H9 (cell line): ENCODE measurements at regions not wholly inside any gene's neighbourhood (a gene's known extent, or its start where the extent isn't known, plus 50 kb on each side); places are given as distances from the start of the nearest gene placed in this dataset.

ENCODE experiments used
- DNase-seq: peaks from one replicate; pipeline ENCODE4 v3.0.0-alpha.2; 2017
- H2AFZ ChIP-seq: one replicate; pipeline ENCODE4 v1.6.1; 2013; ENCODE audit warnings: mild to moderate bottlenecking, low read length, control low read depth, moderate library complexity
- H2AK5ac ChIP-seq: 2 replicates; pipeline ENCODE4 v1.6.1; 2013; ENCODE audit warnings: low read length, control low read depth, mixed read lengths; ENCODE audit not compliant: insufficient read length
- H2BK120ac ChIP-seq: one replicate; pipeline ENCODE4 v1.6.1; 2013; ENCODE audit warnings: low read depth, mild to moderate bottlenecking, low read length, control low read depth, inconsistent platforms; ENCODE audit not compliant: poor library complexity, severe bottlenecking
- H2BK12ac ChIP-seq: 2 replicates; pipeline ENCODE4 v1.6.1; 2013; ENCODE audit warnings: low read length, control low read depth, mixed read lengths, low read depth; ENCODE audit not compliant: insufficient read length
- H2BK15ac ChIP-seq: 2 replicates; pipeline ENCODE4 v1.6.1; 2013; ENCODE audit warnings: low read depth, low read length, control low read depth
- H2BK20ac ChIP-seq: one replicate; pipeline ENCODE4 v1.6.1; 2013; ENCODE audit warnings: low read depth, mild to moderate bottlenecking, low read length, control low read depth, inconsistent platforms; ENCODE audit not compliant: poor library complexity, severe bottlenecking
- H2BK5ac ChIP-seq: 2 replicates; pipeline ENCODE4 v1.6.1; 2013; ENCODE audit warnings: low read length, control low read depth, mixed read lengths; ENCODE audit not compliant: insufficient read length
- H3K14ac ChIP-seq: 2 replicates; pipeline ENCODE4 v1.6.1; 2013; ENCODE audit warnings: low read length, control low read depth; ENCODE audit not compliant: insufficient read depth
- H3K18ac ChIP-seq: 2 replicates; pipeline ENCODE4 v1.6.1; 2013; ENCODE audit warnings: low read depth, mild to moderate bottlenecking, mixed read lengths, low read length, control low read depth; ENCODE audit not compliant: insufficient read length
- H3K23ac ChIP-seq: 2 replicates; pipeline ENCODE4 v1.6.1; 2013; ENCODE audit warnings: low read length, control low read depth, mixed read lengths, low read depth; ENCODE audit not compliant: insufficient read length
- H3K23me2 ChIP-seq: 2 replicates; pipeline ENCODE4 v1.6.1; 2013; ENCODE audit warnings: low read depth, mild to moderate bottlenecking, mixed read lengths, low read length, control low read depth; ENCODE audit not compliant: insufficient read length, poor library complexity, severe bottlenecking
- H3K27ac ChIP-seq: 2 replicates; pipeline ENCODE4 v1.5.1; 2013; ENCODE audit warnings: low read length, control low read depth, mixed read lengths, low read depth; ENCODE audit not compliant: insufficient read length
- H3K27me3 ChIP-seq: 2 replicates; pipeline ENCODE4 v1.6.1; 2013; ENCODE audit warnings: low read length, control low read depth, inconsistent platforms; ENCODE audit not compliant: insufficient read depth
- H3K4ac ChIP-seq: 2 replicates; pipeline ENCODE4 v1.6.1; 2013; ENCODE audit warnings: low read depth, mild to moderate bottlenecking, control low read depth, inconsistent platforms, low read length, moderate library complexity
- H3K4me1 ChIP-seq: 2 replicates; pipeline ENCODE4 v1.6.1; 2013; ENCODE audit warnings: low read length, control low read depth, inconsistent platforms; ENCODE audit not compliant: insufficient read depth
- H3K4me2 ChIP-seq: 2 replicates; pipeline ENCODE4 v1.6.1; 2013; ENCODE audit warnings: low read length, control low read depth, mixed read lengths; ENCODE audit not compliant: insufficient read length, insufficient read depth
- H3K56ac ChIP-seq: 2 replicates; pipeline ENCODE4 v1.6.1; 2013; ENCODE audit warnings: low read depth, mild to moderate bottlenecking, mixed read lengths, low read length, control low read depth; ENCODE audit not compliant: insufficient read length
- H3K79me1 ChIP-seq: 2 replicates; pipeline ENCODE4 v1.6.1; 2013; ENCODE audit warnings: low read depth, mild to moderate bottlenecking, moderate library complexity, low read length, control low read depth, inconsistent platforms; ENCODE audit not compliant: insufficient read depth, poor library complexity, severe bottlenecking
- H3K79me2 ChIP-seq: 2 replicates; pipeline ENCODE4 v1.6.1; 2013; ENCODE audit warnings: low read length, control low read depth, inconsistent platforms; ENCODE audit not compliant: insufficient read depth
- H3K9ac ChIP-seq: 2 replicates; pipeline ENCODE4 v1.6.1; 2013; ENCODE audit warnings: low read length, control low read depth, mixed read lengths; ENCODE audit not compliant: insufficient read length; ENCODE audit errors: extremely low read depth
- H3K9me3 ChIP-seq: one replicate; pipeline ENCODE4 v1.6.1; 2013; ENCODE audit warnings: low read depth, low read length, inconsistent platforms; ENCODE audit not compliant: control insufficient read depth
- H3T11ph ChIP-seq: one replicate; pipeline ENCODE4 v1.6.1; 2013; ENCODE audit warnings: mild to moderate bottlenecking, low read length, control low read depth, inconsistent platforms
- H4K20me1 ChIP-seq: one replicate; pipeline ENCODE4 v1.6.1; 2013; ENCODE audit not compliant: control insufficient read depth, insufficient read length, insufficient read depth
- H4K5ac ChIP-seq: 2 replicates; pipeline ENCODE4 v1.6.1; 2013; ENCODE audit warnings: low read depth, mild to moderate bottlenecking, mixed read lengths, low read length, control low read depth; ENCODE audit not compliant: insufficient read length
- H4K8ac ChIP-seq: replicated peaks from 2 replicates; pipeline ENCODE4 v1.6.1; 2013; ENCODE audit warnings: low read length, control low read depth, mixed read lengths, low read depth; ENCODE audit not compliant: insufficient read length
- H4K91ac ChIP-seq: 2 replicates; pipeline ENCODE4 v1.6.1; 2013; ENCODE audit warnings: low read depth, mild to moderate bottlenecking, moderate library complexity, mixed read lengths, low read length, control low read depth; ENCODE audit not compliant: insufficient read length
- H3K27ac Mint-ChIP-seq, 3 experiments: 2 replicates in 2 of 3; 3 replicates in 1 of 3; pipeline ENCODE4 v1.8.0; 2020 to 2021; ENCODE audit warnings: mixed read lengths in 3 of 3, mild to moderate bottlenecking in 1 of 3, moderate library complexity in 1 of 3
- H3K27me3 Mint-ChIP-seq: 2 replicates; pipeline ENCODE4 v1.8.0; 2021; ENCODE audit warnings: low read depth, mild to moderate bottlenecking, moderate library complexity, mixed read lengths
- H3K36me3 Mint-ChIP-seq, 3 experiments: 2 replicates in 2 of 3; 3 replicates in 1 of 3; pipeline ENCODE4 v1.8.0; 2020 to 2021; ENCODE audit warnings: low read depth in 3 of 3, mixed read lengths in 3 of 3; ENCODE audit not compliant: insufficient read depth in 1 of 3
- H3K4me1 Mint-ChIP-seq, 2 experiments: 2 replicates each; pipeline ENCODE4 v1.8.0; 2020; ENCODE audit warnings: mixed read lengths in 2 of 2
- H3K4me3 Mint-ChIP-seq, 2 experiments: 2 replicates in 1 of 2; 3 replicates in 1 of 2; pipeline ENCODE4 v1.8.0; 2020 to 2021; ENCODE audit warnings: mild to moderate bottlenecking in 2 of 2, mixed read lengths in 2 of 2, moderate library complexity in 1 of 2
- H3K9me3 Mint-ChIP-seq, 2 experiments: 2 replicates in 1 of 2; 3 replicates in 1 of 2; pipeline ENCODE4 v1.8.0; 2020; ENCODE audit warnings: mild to moderate bottlenecking in 2 of 2, mixed read lengths in 2 of 2, moderate library complexity in 1 of 2
- CTCF ChIP-seq: fragments of 200-600 bp; sonication (generic); conservative IDR thresholded peaks from 3 replicates; pipeline ENCODE4 v1.8.0; 2021; ENCODE audit warnings: antibody characterized with exemption, mild to moderate bottlenecking
- WGBS: extraction: QIAGEN DNeasy Blood & Tissue Kit; methylation state at CpG from one replicate; pipeline ENCODE4 v1.1.7; 2013; ENCODE audit warnings: missing lambda C conversion rate, low lambda C conversion rate, mixed read lengths; ENCODE audit not compliant: insufficient read length; ENCODE audit errors: extremely low coverage; 5-methylcytosine and 5-hydroxymethylcytosine counted together

GRCh38 chr12:13374793-13375192, 178.3 kb downstream of the EMP1 start:
- Histone ChIP-seq H2BK5ac (no peak overlapping the region), H2BK120ac (no peak overlapping the region), H3K23me2 (no peaks in the 10 kb centered on the region), H3K18ac (no peak overlapping the region), H4K8ac (no peak overlapping the region), H4K91ac (no peak overlapping the region), H3K9me3 (no peaks in the 10 kb centered on the region), H3K27ac (no peak overlapping the region), H3K4me2 (no peak overlapping the region), H3K4me1 (no peaks in the 10 kb centered on the region), H3K79me1 (no peaks in the 10 kb centered on the region), H3K14ac (no peak overlapping the region), H3K4ac (no peak overlapping the region), H3K56ac (no peak overlapping the region), H3K9ac (no peak overlapping the region), H3K79me2 (no peaks in the 10 kb centered on the region), H3K23ac (no peak overlapping the region), H2BK20ac (no peak overlapping the region), H2BK15ac (no peak overlapping the region), H2BK12ac (no peak overlapping the region), H3K27me3 (no peaks in the 10 kb centered on the region), H2AFZ (no peak overlapping the region), H2AK5ac (no peak overlapping the region), H4K20me1 (no peaks in the 10 kb centered on the region), H3T11ph (no peak overlapping the region), H4K5ac (no peak overlapping the region)
- Mint-ChIP-seq H3K27me3 (peaks cover 3% of the 10 kb centered on the region), H3K4me3 (no peak overlapping the region), H3K27ac (no peak overlapping the region), H3K36me3 (peaks cover 0 to 13% (median 2%) of the 10 kb centered on the region in 3 experiments; a peak in 3 of 7 replicates), H3K4me1 (peaks cover 5 to 8% of the 10 kb centered on the region in 2 experiments; a peak in 3 of 4 replicates), H3K9me3 (peaks cover 9 to 10% of the 10 kb centered on the region in 2 experiments; a peak in 4 of 5 replicates)
- no peak for TF ChIP-seq CTCF
- WGBS: no CpG with 5 or more reads among the region's 5 CpGs
- peak; percentile 8 for DNase-seq
